IMR-90 (cell line): ENCODE measurements at regions not wholly inside any gene's neighbourhood (a gene's known extent, or its start where the extent isn't known, plus 50 kb on each side); places are given as distances from the start of the nearest gene placed in this dataset.

Experiments used
- ATAC-seq: fragments of 200-7000 bp; cut with Tn5 transposase; 2 replicates; pipeline ENCODE4 v1.9.1; 2020; ENCODE audit warnings: low read depth, mild to moderate bottlenecking, moderate library complexity
- BruUV-seq: library from RNA; stranded (reverse); fragments of 400-500 nt; replicated peaks from 2 replicates; lab custom pipeline; 2021; lab: Mats Ljungman, UMichigan
- CTCF ChIA-PET: fragments of 300-600 bp; formaldehyde crosslinking; extraction: SDS; loops from one replicate; lab custom pipeline; 2021; ENCODE audit warnings: antibody characterized with exemption; lab: Yijun Ruan, JAX
- POLR2A ChIA-PET: fragments of 300-600 bp; sonication (Branson Sonifier 250); formaldehyde crosslinking; loops from one replicate; lab custom pipeline; 2022; ENCODE audit warnings: antibody characterized with exemption; ENCODE audit not compliant: unreplicated experiment; lab: Charles Lee
- DNase-seq: peaks from one replicate; pipeline ENCODE4 v3.0.0; 2013
- H2AFZ ChIP-seq: replicated peaks from 2 replicates; pipeline ENCODE3; 2013; ENCODE audit warnings: low read length, mild to moderate bottlenecking; ENCODE audit not compliant: poor library complexity
- H2AK5ac ChIP-seq: 2 replicates; pipeline ENCODE4 v1.6.1; 2013; ENCODE audit warnings: low read depth, low read length, inconsistent platforms
- H2AK9ac ChIP-seq: replicated peaks from 2 replicates; pipeline ENCODE3; 2013; ENCODE audit warnings: mild to moderate bottlenecking, low read depth, low read length, moderate library complexity; ENCODE audit not compliant: poor library complexity
- H2BK120ac ChIP-seq: 2 replicates; pipeline ENCODE4 v1.6.1; 2013; ENCODE audit warnings: low read depth, low read length, inconsistent platforms
- H2BK15ac ChIP-seq: 3 replicates; pipeline ENCODE4 v1.6.1; 2013; ENCODE audit warnings: low read depth, low read length, inconsistent platforms
- H2BK20ac ChIP-seq: 2 replicates; pipeline ENCODE4 v1.6.1; 2013; ENCODE audit warnings: low read depth, mild to moderate bottlenecking, inconsistent platforms, low read length, moderate library complexity
- H2BK5ac ChIP-seq: 2 replicates; pipeline ENCODE4 v1.6.1; 2013; ENCODE audit warnings: mild to moderate bottlenecking, low read depth, low read length, inconsistent platforms; ENCODE audit not compliant: poor library complexity, severe bottlenecking
- H3K14ac ChIP-seq: replicated peaks from 2 replicates; pipeline ENCODE4 v1.6.1; 2013; ENCODE audit warnings: low read depth, low read length, inconsistent platforms
- H3K18ac ChIP-seq: 2 replicates; pipeline ENCODE4 v1.6.1; 2013; ENCODE audit warnings: low read depth, low read length, control low read depth
- H3K23ac ChIP-seq: 2 replicates; pipeline ENCODE4 v1.6.1; 2013; ENCODE audit warnings: low read depth, low read length, inconsistent platforms
- H3K27ac ChIP-seq: 2 replicates; pipeline ENCODE4 v1.5.1; 2013; ENCODE audit warnings: mild to moderate bottlenecking, control low read depth, low read length; ENCODE audit not compliant: insufficient read depth
- H3K27me3 ChIP-seq: 2 replicates; pipeline ENCODE4 v1.6.1; 2013; ENCODE audit warnings: low read length; ENCODE audit not compliant: control insufficient read depth, insufficient read depth
- H3K36me3 ChIP-seq: 2 replicates; pipeline ENCODE4 v1.6.1; 2013; ENCODE audit warnings: low read length, mixed read lengths; ENCODE audit not compliant: control insufficient read depth, insufficient read depth
- H3K4ac ChIP-seq: 2 replicates; pipeline ENCODE4 v1.6.1; 2013; ENCODE audit warnings: low read depth, low read length, inconsistent platforms
- H3K4me1 ChIP-seq: 2 replicates; pipeline ENCODE4 v1.6.1; 2013; ENCODE audit warnings: low read length, mixed read lengths; ENCODE audit not compliant: control insufficient read depth, insufficient read depth
- H3K4me2 ChIP-seq: 2 replicates; pipeline ENCODE4 v1.6.1; 2013; ENCODE audit warnings: low read depth, mild to moderate bottlenecking, control low read depth, low read length, moderate library complexity
- H3K4me3 ChIP-seq: 2 replicates; pipeline ENCODE4 v1.5.1; 2013; ENCODE audit warnings: low read depth, mild to moderate bottlenecking, control low read depth, low read length, moderate library complexity; ENCODE audit not compliant: insufficient read depth
- H3K56ac ChIP-seq: 2 replicates; pipeline ENCODE4 v1.6.1; 2013; ENCODE audit warnings: low read length, inconsistent platforms; ENCODE audit not compliant: insufficient read depth; ENCODE audit errors: extremely low read depth
- H3K79me1 ChIP-seq, 2 experiments: 2 replicates each; pipeline ENCODE4 v1.6.1; 2013; ENCODE audit warnings: low read length in 2 of 2, inconsistent platforms in 1 of 2, low read depth in 1 of 2
- H3K9ac ChIP-seq: 2 replicates; pipeline ENCODE4 v1.6.1; 2013; ENCODE audit warnings: low read depth, low read length, control low read depth
- H3K9me1 ChIP-seq: 2 replicates; pipeline ENCODE4 v1.6.1; 2013; ENCODE audit warnings: low read length, inconsistent platforms; ENCODE audit not compliant: insufficient read depth
- H3K9me3 ChIP-seq: 2 replicates; pipeline ENCODE4 v1.6.1; 2013; ENCODE audit warnings: low read length; ENCODE audit not compliant: control insufficient read depth, insufficient read depth
- H4K20me1 ChIP-seq: 2 replicates; pipeline ENCODE4 v1.6.1; 2013; ENCODE audit warnings: low read length, inconsistent platforms; ENCODE audit not compliant: insufficient read depth
- H4K5ac ChIP-seq: 2 replicates; pipeline ENCODE4 v1.6.1; 2013; ENCODE audit warnings: mild to moderate bottlenecking, low read depth, low read length, control low read depth
- H4K8ac ChIP-seq, 2 experiments: 2 replicates each; pipeline ENCODE4 v1.6.1; 2013; ENCODE audit warnings: low read depth in 2 of 2, low read length in 2 of 2, control low read depth in 1 of 2, inconsistent platforms in 1 of 2
- H4K91ac ChIP-seq: 2 replicates; pipeline ENCODE4 v1.6.1; 2013; ENCODE audit warnings: low read depth, low read length, inconsistent platforms; ENCODE audit not compliant: insufficient read depth
- BHLHE40 ChIP-seq: fragments of 150-350 bp; IDR thresholded peaks from 2 replicates; pipeline ENCODE4 v1.6.1; 2016; ENCODE audit warnings: mild to moderate bottlenecking, low read depth, low read length
- CEBPB ChIP-seq: IDR thresholded peaks from 2 replicates; pipeline ENCODE4 v1.6.1; 2012; ENCODE audit warnings: low read depth, low read length, improper control_type of control experiment
- FOS ChIP-seq: fragments of 150-350 bp; IDR thresholded peaks from 2 replicates; pipeline ENCODE4 v1.6.1; 2016; ENCODE audit warnings: low read depth, low read length
- MXI1 ChIP-seq: IDR thresholded peaks from 2 replicates; pipeline ENCODE4 v1.6.1; 2012; ENCODE audit warnings: low read depth, mild to moderate bottlenecking, low read length, moderate library complexity, borderline replicate concordance
- RFX5 ChIP-seq: IDR thresholded peaks from 2 replicates; pipeline ENCODE4 v1.8.0; 2012; ENCODE audit warnings: low read depth, mild to moderate bottlenecking, low read length, moderate library complexity
- SMC3 ChIP-seq: fragments of 150-350 bp; IDR thresholded peaks from 2 replicates; pipeline ENCODE4 v1.6.1; 2016; ENCODE audit warnings: low read depth, mild to moderate bottlenecking, antibody characterized with exemption, low read length, moderate library complexity
- WGBS, 2 experiments: methylation state at CpG; one replicate each; pipeline versions ENCODE4 v1.1.5 to v1.1.7; 2013; ENCODE audit warnings: missing lambda C conversion rate in 2 of 2; ENCODE audit not compliant: insufficient read length in 1 of 2; ENCODE audit errors: extremely low coverage in 2 of 2; 5-methylcytosine and 5-hydroxymethylcytosine counted together
- dilution Hi-C: fragments of 300-500 bp; cut with HindIII; formaldehyde crosslinking; loops from one replicate; pipeline ENCODE4 v1.14.3; 2018; ENCODE audit warnings: low sequenced_read_pairs; ENCODE audit not compliant: unreplicated experiment
- in situ Hi-C: fragments of 300-500 bp; cut with MboI; formaldehyde crosslinking; loops from 3 replicates; pipeline ENCODE4 v1.14.3; 2019; ENCODE audit warnings: low sequenced_read_pairs, inconsistent platforms, mixed read lengths
- intact Hi-C: fragments of 100-400 bp; cut with micrococcal nuclease; formaldehyde crosslinking; loops from 2 replicates; pipeline ENCODE4 v1.10.0; 2022
- TF ChIP-seq, protein P1 (sequence below): fragments of 150-350 bp; IDR thresholded peaks from 2 replicates; pipeline ENCODE4 v1.6.1; 2017; ENCODE audit warnings: mild to moderate bottlenecking, antibody characterized with exemption, low read length, low read depth

- dilution Hi-C loops (no loop called here), in situ Hi-C loops (no loop called here), intact Hi-C loops (no loop called here)
- Histone ChIP-seq H2BK15ac (no peak overlapping the region), H3K4me2 (no peak overlapping the region), H3K4me1 (no peaks in the 10 kb centered on the region), H3K23ac (no peak overlapping the region), H3K79me1 (no peaks in the 10 kb centered on the region), H4K20me1 (no peaks in the 10 kb centered on the region), H3K4ac (no peak overlapping the region), H3K18ac (no peak overlapping the region), H3K27ac (no peak overlapping the region), H4K5ac (no peak overlapping the region), H3K9me3 (peaks cover 6% of the 10 kb centered on the region; the same call in 1 of the 2 replicates), H4K8ac (no peak overlapping the region), H2BK5ac (no peak overlapping the region), H3K14ac (no peak overlapping the region), H3K56ac (no peak overlapping the region), H3K9ac (no peak overlapping the region), H3K4me3 (no peak overlapping the region), H2BK20ac (no peak overlapping the region), H3K9me1 (no peaks in the 10 kb centered on the region), H2AK5ac (no peak overlapping the region), H2BK120ac (no peak overlapping the region), H2AFZ (no peak overlapping the region), H3K36me3 (no peaks in the 10 kb centered on the region), H2AK9ac (no peak overlapping the region), H3K27me3 (no peaks in the 10 kb centered on the region), H4K91ac (no peak overlapping the region)
- BruUV-seq, result no TSS peak
- CTCF ChIA-PET, result no interaction called here
- TF ChIP-seq MXI1 (no peak), BHLHE40 (no peak), RFX5 (no peak), FOS (no peak), CEBPB (no peak), SMC3 (no peak)
- TF ChIP-seq, protein P1, sequence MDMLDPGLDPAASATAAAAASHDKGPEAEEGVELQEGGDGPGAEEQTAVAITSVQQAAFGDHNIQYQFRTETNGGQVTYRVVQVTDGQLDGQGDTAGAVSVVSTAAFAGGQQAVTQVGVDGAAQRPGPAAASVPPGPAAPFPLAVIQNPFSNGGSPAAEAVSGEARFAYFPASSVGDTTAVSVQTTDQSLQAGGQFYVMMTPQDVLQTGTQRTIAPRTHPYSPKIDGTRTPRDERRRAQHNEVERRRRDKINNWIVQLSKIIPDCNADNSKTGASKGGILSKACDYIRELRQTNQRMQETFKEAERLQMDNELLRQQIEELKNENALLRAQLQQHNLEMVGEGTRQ, result no peak
- DNase-seq (no peak), ATAC-seq (no peak)
- WGBS, 2 experiments, result no CpG with 5 or more reads among the region's 3 CpGs
- POLR2A ChIA-PET, result no interaction called here
Measured at GRCh38 chr5:12480487-12480886, 576.2 kb upstream of the CTNND2 start.
